HEK293T (cell line): ENCODE measurements at regions not wholly inside any gene's neighbourhood (a gene's known extent, or its start where the extent isn't known, plus 50 kb on each side); places are given as distances from the start of the nearest gene placed in this dataset.
"Not testable (repeated sequence)": the region's sequence is repeated elsewhere in the genome, so short reads cannot be mapped to it uniquely, and the experiment has no call there.

ENCODE experiments used
- CTCF ChIA-PET: fragments of 350-600 bp; formaldehyde crosslinking; extraction: SDS; loops from one replicate; lab custom pipeline; 2021; ENCODE audit warnings: antibody characterized with exemption, inconsistent platforms; lab: Yijun Ruan, JAX
- POLR2A ChIA-PET: fragments of 350-600 bp; formaldehyde crosslinking; extraction: SDS; loops from one replicate; lab custom pipeline; 2020; ENCODE audit warnings: antibody characterized with exemption, inconsistent platforms; lab: Yijun Ruan, JAX
- DNase-seq: peaks from one replicate; pipeline ENCODE4 v3.0.0; 2012; ENCODE audit warnings: mixed read lengths; ENCODE audit errors: extremely low spot score
- ARNT ChIP-seq: fragments of 450-650 bp; IDR thresholded peaks from 2 replicates; pipeline ENCODE4 v1.6.1; 2017; ENCODE audit warnings: mild to moderate bottlenecking
- BHLHE40 ChIP-seq: fragments of 450-650 bp; IDR thresholded peaks from 2 replicates; pipeline ENCODE4 v1.6.1; 2016; ENCODE audit warnings: mild to moderate bottlenecking, moderate library complexity, borderline replicate concordance
- CTBP1 ChIP-seq: fragments of 450-650 bp; IDR thresholded peaks from 2 replicates; pipeline ENCODE4 v1.6.1; 2016; ENCODE audit warnings: borderline replicate concordance
- ELF4 ChIP-seq: fragments of 450-650 bp; IDR thresholded peaks from 2 replicates; pipeline ENCODE4 v1.6.1; 2017; ENCODE audit warnings: antibody characterized with exemption
- FOXA1 ChIP-seq: fragments of 450-650 bp; IDR thresholded peaks from 2 replicates; pipeline ENCODE4 v1.6.1; 2016; ENCODE audit warnings: mild to moderate bottlenecking
- FOXK2 ChIP-seq: fragments of 450-650 bp; IDR thresholded peaks from 2 replicates; pipeline ENCODE4 v1.6.1; 2016; ENCODE audit warnings: mild to moderate bottlenecking
- FOXM1 ChIP-seq: fragments of 450-650 bp; IDR thresholded peaks from 2 replicates; pipeline ENCODE4 v1.6.1; 2017; ENCODE audit warnings: mild to moderate bottlenecking, borderline replicate concordance
- HDGF ChIP-seq: fragments of 450-650 bp; IDR thresholded peaks from 2 replicates; pipeline ENCODE4 v1.6.1; 2017; ENCODE audit warnings: antibody characterized with exemption, borderline replicate concordance
- L3MBTL2 ChIP-seq: fragments of 450-650 bp; conservative IDR thresholded peaks from 2 replicates; pipeline ENCODE4 v1.6.1; 2016; ENCODE audit warnings: mild to moderate bottlenecking
- LEF1 ChIP-seq: fragments of 450-650 bp; IDR thresholded peaks from 2 replicates; pipeline ENCODE4 v1.6.1; 2017; ENCODE audit warnings: mild to moderate bottlenecking, borderline replicate concordance
- NFRKB ChIP-seq: fragments of 450-650 bp; IDR thresholded peaks from 2 replicates; pipeline ENCODE4 v1.6.1; 2016; ENCODE audit warnings: mild to moderate bottlenecking, moderate library complexity
- SP1 ChIP-seq: fragments of 450-650 bp; IDR thresholded peaks from 2 replicates; pipeline ENCODE4 v1.6.1; 2017
- SUZ12 ChIP-seq: fragments of 450-650 bp; IDR thresholded peaks from 2 replicates; pipeline ENCODE4 v1.6.1; 2016; ENCODE audit warnings: mild to moderate bottlenecking
- TARDBP ChIP-seq: fragments of 450-650 bp; IDR thresholded peaks from 2 replicates; pipeline ENCODE4 v1.6.1; 2016
- ZNF384 ChIP-seq: fragments of 450-650 bp; IDR thresholded peaks from 2 replicates; pipeline ENCODE4 v1.6.1; 2016
- TF ChIP-seq, protein P1 (sequence below): fragments of 450-650 bp; IDR thresholded peaks from 2 replicates; pipeline ENCODE4 v1.6.1; 2016

DNA sequence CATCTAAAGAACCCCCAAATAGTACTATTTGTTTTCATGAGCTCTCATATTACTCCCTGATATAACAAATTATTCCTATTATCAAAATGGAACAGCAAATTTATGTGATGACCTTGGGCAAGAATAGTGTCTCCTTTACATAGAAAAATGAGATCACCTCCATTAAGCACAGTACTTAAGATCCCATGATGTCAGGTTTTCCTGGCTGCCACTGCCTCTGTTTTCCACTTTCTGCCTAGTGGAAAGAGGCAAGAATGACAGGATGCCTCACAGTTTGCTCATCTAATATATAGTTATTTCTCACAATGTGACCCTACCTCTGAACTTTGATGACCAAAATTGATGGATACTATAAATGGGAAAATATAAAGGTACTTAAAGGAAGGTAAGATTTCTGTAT is 260.1 kb upstream of the SGK1 start:
- ChIA-PET POLR2A (no interaction called here), CTCF (no interaction called here)
- DNase-seq = peak; percentile 27
- TF ChIP-seq LEF1 (no peak), TARDBP (no peak), NFRKB (no peak), ZNF384 (no peak)
- TF ChIP-seq, protein P1, sequence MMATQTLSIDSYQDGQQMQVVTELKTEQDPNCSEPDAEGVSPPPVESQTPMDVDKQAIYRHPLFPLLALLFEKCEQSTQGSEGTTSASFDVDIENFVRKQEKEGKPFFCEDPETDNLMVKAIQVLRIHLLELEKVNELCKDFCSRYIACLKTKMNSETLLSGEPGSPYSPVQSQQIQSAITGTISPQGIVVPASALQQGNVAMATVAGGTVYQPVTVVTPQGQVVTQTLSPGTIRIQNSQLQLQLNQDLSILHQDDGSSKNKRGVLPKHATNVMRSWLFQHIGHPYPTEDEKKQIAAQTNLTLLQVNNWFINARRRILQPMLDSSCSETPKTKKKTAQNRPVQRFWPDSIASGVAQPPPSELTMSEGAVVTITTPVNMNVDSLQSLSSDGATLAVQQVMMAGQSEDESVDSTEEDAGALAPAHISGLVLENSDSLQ = no peak

DNA sequence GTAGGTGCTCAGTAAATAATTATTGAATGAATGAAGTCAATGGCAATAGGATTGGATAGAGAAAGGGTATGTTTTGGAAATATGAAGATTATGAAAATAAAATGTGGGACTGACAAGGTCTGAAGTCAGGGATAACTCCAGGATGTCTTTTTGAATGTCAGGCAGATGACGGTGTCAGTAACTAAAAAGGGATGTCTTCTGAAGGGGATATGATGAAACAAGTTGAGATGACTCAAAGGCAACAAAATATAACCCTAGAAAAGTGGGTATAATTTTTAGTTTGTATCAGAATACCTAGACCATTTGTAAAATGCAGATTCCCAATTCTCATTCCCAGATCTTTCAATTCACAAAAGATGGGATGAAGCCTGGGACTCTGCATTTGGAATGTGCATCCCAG is 257.3 kb upstream of the SGK1 start:
- CTCF ChIA-PET = no interaction called here
- TF ChIP-seq ELF4 (no peak), ARNT (no peak), LEF1 (no peak)
- POLR2A ChIA-PET = no interaction called here
- no peak for DNase-seq

DNA sequence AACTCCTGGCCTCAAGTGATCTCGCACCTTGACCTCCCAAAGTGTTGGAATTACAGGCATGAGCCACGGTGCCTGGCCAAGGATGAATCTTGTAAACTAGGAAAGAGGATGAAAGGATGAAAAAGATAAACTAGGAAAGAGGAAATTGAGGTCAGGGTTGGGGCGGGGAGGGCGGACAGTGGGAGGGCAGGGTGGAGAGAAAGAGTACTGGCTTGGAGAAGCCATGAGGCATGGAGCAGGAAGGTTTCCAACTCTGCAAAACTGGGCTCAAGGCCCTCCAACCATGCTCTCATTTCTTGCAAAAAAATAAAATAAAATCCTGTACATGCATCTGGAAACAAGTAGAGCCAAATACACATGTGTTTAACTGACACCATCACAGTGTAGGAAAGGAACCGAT is 256.6 kb upstream of the SGK1 start:
- DNase-seq = no peak
- ChIA-PET CTCF (no interaction called here), POLR2A (no interaction called here)

DNA sequence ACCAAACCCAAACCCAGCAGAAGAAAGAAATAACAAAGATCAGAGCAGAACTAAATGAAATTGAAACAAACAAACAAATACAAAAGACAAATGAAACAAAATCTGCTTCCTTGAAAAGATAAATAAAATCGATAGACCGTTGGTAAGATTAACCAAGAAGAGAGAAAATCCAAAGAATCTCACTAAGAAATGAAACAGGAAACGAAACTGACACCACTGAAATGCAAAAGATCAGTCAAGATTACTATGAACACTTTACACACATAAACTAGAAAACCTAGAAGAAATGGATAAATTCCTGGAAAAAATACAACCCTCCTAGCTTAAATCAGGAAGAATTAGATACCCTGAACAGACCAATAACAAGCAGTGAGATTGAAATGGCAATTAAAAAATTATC is 252.1 kb upstream of the SGK1 start:
- POLR2A ChIA-PET, CTCF ChIA-PET, DNase-seq: not testable (repeated sequence)

More for the DNA sequence above, 256.6 kb upstream of the SGK1 start:
- TF ChIP-seq ARNT (no peak), TARDBP (no peak), FOXM1 (no peak), CTBP1 (no peak), LEF1 (no peak), SUZ12 (no peak), NFRKB (no peak), FOXA1 (no peak), ELF4 (no peak), L3MBTL2 (no peak), ZNF384 (no peak), SP1 (no peak), BHLHE40 (no peak), HDGF (no peak), FOXK2 (no peak)
- TF ChIP-seq, protein P1 = no peak

DNA sequence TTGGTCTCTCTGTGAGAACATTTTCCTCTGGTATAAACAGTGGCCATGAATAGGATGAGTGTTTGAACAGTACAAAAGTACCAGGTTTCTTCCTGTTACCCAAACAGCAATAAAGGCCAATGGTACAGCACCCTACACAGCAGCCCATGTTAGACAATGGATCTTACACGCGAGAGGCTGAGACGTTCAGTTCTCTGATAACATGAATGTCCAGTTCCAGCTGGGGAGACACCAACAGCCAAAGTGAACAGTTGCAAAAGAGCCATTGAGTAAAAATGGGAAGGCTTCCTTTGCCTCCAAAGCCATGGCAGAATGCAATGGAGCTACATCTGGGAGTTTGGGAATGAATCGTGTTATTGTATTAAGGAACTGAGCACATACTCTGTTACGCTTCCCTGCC is 246.8 kb upstream of the SGK1 start:
- POLR2A ChIA-PET = no interaction called here
- no peak for DNase-seq
- CTCF ChIA-PET = no interaction called here
- TF ChIP-seq FOXA1 = no peak
- no peak for TF ChIP-seq LEF1
- no peak for TF ChIP-seq FOXM1
- TF ChIP-seq SUZ12 = no peak
- no peak for TF ChIP-seq BHLHE40
- TF ChIP-seq ELF4 = no peak
- no peak for TF ChIP-seq TARDBP
- TF ChIP-seq FOXK2 = no peak
- TF ChIP-seq L3MBTL2 = no peak
- TF ChIP-seq HDGF = no peak
- no peak for TF ChIP-seq ZNF384

DNA sequence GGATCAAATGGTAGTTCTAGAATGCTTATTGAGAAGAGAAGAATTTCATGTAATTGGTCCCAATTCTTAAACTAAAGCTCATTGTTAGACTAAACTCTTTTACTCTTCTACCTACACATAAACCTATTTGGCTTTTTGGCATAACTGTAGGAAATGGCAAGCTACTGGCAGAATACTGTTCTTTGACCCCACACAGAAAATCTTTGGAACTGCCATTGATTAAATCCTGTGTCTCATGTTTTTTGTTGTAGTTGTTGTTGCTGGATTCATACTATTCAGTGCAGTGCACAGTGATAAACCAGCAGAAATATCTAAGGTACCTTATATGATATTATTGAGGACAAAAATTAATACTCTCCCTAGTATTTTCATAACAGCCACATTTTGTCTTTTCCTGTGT is 242.1 kb upstream of the SGK1 start:
- CTCF ChIA-PET = no interaction called here

DNA sequence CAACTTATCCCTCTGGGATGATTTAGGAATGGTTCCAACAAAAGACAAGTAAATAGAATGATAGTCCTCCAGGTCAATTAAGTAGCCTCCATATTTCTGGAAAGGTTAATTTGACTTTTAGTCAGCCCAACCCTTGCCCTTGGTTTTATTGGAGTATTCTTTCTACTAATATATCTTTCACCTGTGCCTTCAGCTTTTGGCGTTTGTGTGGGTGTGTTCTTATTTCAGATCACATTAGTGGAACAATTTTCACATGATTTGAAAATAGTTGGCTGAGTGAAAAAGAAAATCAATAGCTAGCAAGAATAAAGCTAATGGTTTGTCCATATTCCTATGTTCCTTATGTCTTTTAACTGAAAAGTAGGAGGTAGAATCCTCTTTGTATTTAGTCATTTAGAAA is 239.6 kb upstream of the SGK1 start:
- POLR2A ChIA-PET = no interaction called here
- no peak for TF ChIP-seq CTBP1
- no peak for TF ChIP-seq NFRKB
- TF ChIP-seq, protein P1 = no peak
- TF ChIP-seq SUZ12 = no peak
- no peak for TF ChIP-seq L3MBTL2
- TF ChIP-seq HDGF = no peak
- no peak for TF ChIP-seq LEF1
- no peak for TF ChIP-seq ZNF384
- no peak for TF ChIP-seq SP1
- no peak for TF ChIP-seq ELF4
- no peak for TF ChIP-seq FOXM1
- no peak for TF ChIP-seq TARDBP
- TF ChIP-seq ARNT = no peak
- TF ChIP-seq FOXA1 = no peak
- TF ChIP-seq BHLHE40 = no peak
- no peak for TF ChIP-seq FOXK2
- CTCF ChIA-PET = no interaction called here
- no peak for DNase-seq

More for the DNA sequence above, 242.1 kb upstream of the SGK1 start:
- DNase-seq = no peak
- no peak for TF ChIP-seq L3MBTL2
- TF ChIP-seq TARDBP = no peak
- no peak for TF ChIP-seq SP1
- TF ChIP-seq FOXA1 = no peak
- TF ChIP-seq NFRKB = no peak
- TF ChIP-seq ARNT = no peak
- POLR2A ChIA-PET = no interaction called here

DNA sequence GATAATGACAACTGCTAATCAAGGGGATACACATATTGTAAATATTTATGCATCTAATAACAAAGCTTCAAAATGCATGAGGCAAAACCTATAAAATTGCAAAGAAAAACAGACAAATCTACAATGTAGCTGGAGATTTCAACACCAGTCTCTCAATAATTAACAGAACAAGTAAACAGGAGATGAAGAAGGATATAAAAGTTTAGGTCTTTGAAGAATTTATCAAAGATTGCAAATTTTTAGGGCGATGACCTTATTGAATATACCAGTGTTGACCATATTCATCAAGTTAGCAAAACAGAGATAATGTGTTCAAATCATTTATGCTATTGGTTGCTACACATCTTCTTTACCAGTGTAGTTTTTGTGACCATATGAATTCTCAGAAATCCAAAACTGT is 237.8 kb upstream of the SGK1 start:
- POLR2A ChIA-PET = no interaction called here
- CTCF ChIA-PET = no interaction called here
- TF ChIP-seq ELF4 (no peak), FOXK2 (no peak), SP1 (no peak), BHLHE40 (no peak), NFRKB (no peak)
- TF ChIP-seq, protein P1 = no peak
- no peak for DNase-seq
